Trophoblast cell (in vitro differentiated cells and primary cell): ENCODE measurements at regions not wholly inside any gene's neighbourhood (a gene's known extent, or its start where the extent isn't known, plus 50 kb on each side); places are given as distances from the start of the nearest gene placed in this dataset.

Experiments used
- DNase-seq, 2 donors: peaks; one replicate each; pipeline ENCODE4 v3.0.0-alpha.2; 2016
- H2AFZ ChIP-seq: 2 replicates; pipeline ENCODE4 v1.6.1; 2013; ENCODE audit warnings: low read length, moderate library complexity, mild to moderate bottlenecking; ENCODE audit not compliant: insufficient read depth, poor library complexity
- H2AK5ac ChIP-seq: 2 replicates; pipeline ENCODE4 v1.6.1; 2013; ENCODE audit warnings: mild to moderate bottlenecking, low read length
- H2BK120ac ChIP-seq: 2 replicates; pipeline ENCODE4 v1.6.1; 2013; ENCODE audit warnings: low read length, mild to moderate bottlenecking, moderate library complexity; ENCODE audit not compliant: insufficient read depth, poor library complexity
- H2BK12ac ChIP-seq: 2 replicates; pipeline ENCODE4 v1.6.1; 2013; ENCODE audit warnings: mild to moderate bottlenecking, low read length, moderate library complexity
- H2BK5ac ChIP-seq: 2 replicates; pipeline ENCODE4 v1.6.1; 2013; ENCODE audit warnings: low read length, low read depth, moderate library complexity, mild to moderate bottlenecking; ENCODE audit not compliant: poor library complexity
- H3K14ac ChIP-seq: 2 replicates; pipeline ENCODE4 v1.6.1; 2013; ENCODE audit warnings: mild to moderate bottlenecking, low read length
- H3K18ac ChIP-seq: 2 replicates; pipeline ENCODE4 v1.6.1; 2013; ENCODE audit warnings: mild to moderate bottlenecking, low read length
- H3K23ac ChIP-seq: 2 replicates; pipeline ENCODE4 v1.6.1; 2013; ENCODE audit warnings: low read length
- H3K27ac ChIP-seq: 2 replicates; pipeline ENCODE4 v1.5.1; 2013; ENCODE audit warnings: low read depth, mild to moderate bottlenecking, inconsistent platforms, low read length, moderate library complexity
- H3K27me3 ChIP-seq: 2 replicates; pipeline ENCODE4 v1.6.1; 2013; ENCODE audit warnings: inconsistent platforms, mild to moderate bottlenecking, low read length, moderate library complexity; ENCODE audit not compliant: insufficient read depth
- H3K36me3 ChIP-seq, 2 experiments: 1 replicate in 1 of 2; 2 replicates in 1 of 2; pipeline ENCODE4 v1.6.1; 2013; ENCODE audit warnings: low read length in 2 of 2, mild to moderate bottlenecking in 2 of 2, moderate library complexity in 1 of 2; ENCODE audit not compliant: insufficient read depth in 2 of 2, control insufficient read depth in 1 of 2
- H3K4ac ChIP-seq: 2 replicates; pipeline ENCODE4 v1.6.1; 2013; ENCODE audit warnings: low read depth, mild to moderate bottlenecking, low read length, moderate library complexity
- H3K4me1 ChIP-seq, 2 experiments: 1 replicate in 1 of 2; 2 replicates in 1 of 2; pipeline ENCODE4 v1.6.1; 2013; ENCODE audit warnings: low read length in 2 of 2, mild to moderate bottlenecking in 2 of 2, moderate library complexity in 1 of 2; ENCODE audit not compliant: insufficient read depth in 2 of 2, control insufficient read depth in 1 of 2
- H3K4me2 ChIP-seq: 2 replicates; pipeline ENCODE4 v1.6.1; 2013; ENCODE audit warnings: inconsistent platforms, mild to moderate bottlenecking, low read length, moderate library complexity
- H3K4me3 ChIP-seq: 2 replicates; pipeline ENCODE4 v1.5.1; 2013; ENCODE audit warnings: mild to moderate bottlenecking, low read depth, low read length, inconsistent platforms
- H3K79me1 ChIP-seq: one replicate; pipeline ENCODE4 v1.6.1; 2013; ENCODE audit warnings: low read length
- H3K79me2 ChIP-seq: 2 replicates; pipeline ENCODE4 v1.6.1; 2013; ENCODE audit warnings: low read length, mild to moderate bottlenecking; ENCODE audit not compliant: control insufficient read depth, insufficient read depth, poor library complexity
- H3K9ac ChIP-seq: 2 replicates; pipeline ENCODE4 v1.6.1; 2013; ENCODE audit warnings: mild to moderate bottlenecking, low read length
- H3K9me3 ChIP-seq: 2 replicates; pipeline ENCODE4 v1.6.1; 2013; ENCODE audit warnings: low read depth, mild to moderate bottlenecking, control low read depth, inconsistent platforms, low read length; ENCODE audit not compliant: insufficient read depth
- H4K12ac ChIP-seq: 2 replicates; pipeline ENCODE4 v1.6.1; 2013; ENCODE audit warnings: low read depth, mild to moderate bottlenecking, low read length, moderate library complexity
- H4K8ac ChIP-seq: 2 replicates; pipeline ENCODE4 v1.6.1; 2013; ENCODE audit warnings: low read depth, mild to moderate bottlenecking, low read length, moderate library complexity
- H4K91ac ChIP-seq: one replicate; pipeline ENCODE4 v1.6.1; 2013; ENCODE audit warnings: low read depth, mild to moderate bottlenecking, low read length, moderate library complexity
- WGBS: extraction: QIAGEN DNeasy Blood & Tissue Kit; methylation state at CpG from one replicate; pipeline ENCODE4 v1.1.7; 2013; ENCODE audit warnings: missing lambda C conversion rate; ENCODE audit not compliant: insufficient read length, insufficient coverage; ENCODE audit errors: extremely low coverage; 5-methylcytosine and 5-hydroxymethylcytosine counted together

GRCh38 chr13:73987618-73988017, 146.6 kb downstream of the KLF12 start:
- no peak overlapping the region for H3K4me3 ChIP-seq
- no peak overlapping the region for H2AFZ ChIP-seq
- no peak overlapping the region for H3K4me2 ChIP-seq
- H2BK12ac ChIP-seq: no peak overlapping the region
- no peak overlapping the region for H2BK120ac ChIP-seq
- no peak for DNase-seq
- no peak overlapping the region for H4K8ac ChIP-seq
- H3K14ac ChIP-seq: no peak overlapping the region
- H4K91ac ChIP-seq: no peak overlapping the region
- H3K9ac ChIP-seq: no peak overlapping the region
- H3K4me1 ChIP-seq: no peaks in the 10 kb centered on the region
- no peak overlapping the region for H3K23ac ChIP-seq
- H3K18ac ChIP-seq: no peak overlapping the region
- no peak overlapping the region for H2BK5ac ChIP-seq
- H3K79me1 ChIP-seq: no peaks in the 10 kb centered on the region
- no peak overlapping the region for H3K27ac ChIP-seq
- H3K27me3 ChIP-seq: no peaks in the 10 kb centered on the region
- no peaks in the 10 kb centered on the region for H3K9me3 ChIP-seq
- no peaks in the 10 kb centered on the region for H3K36me3 ChIP-seq
- H3K79me2 ChIP-seq: no peaks in the 10 kb centered on the region
- no peak overlapping the region for H2AK5ac ChIP-seq
- no peak overlapping the region for H3K4ac ChIP-seq
- no CpG with 5 or more reads among the region's 1 CpG for WGBS
- H4K12ac ChIP-seq: no peak overlapping the region

GRCh38 chr13:73985783-73986182, 148.4 kb downstream of the KLF12 start:
- no peak overlapping the region for H2BK5ac ChIP-seq
- no peaks in the 10 kb centered on the region for H3K9me3 ChIP-seq
- H2BK12ac ChIP-seq: no peak overlapping the region
- no peak overlapping the region for H4K8ac ChIP-seq
- H3K36me3 ChIP-seq: no peaks in the 10 kb centered on the region
- H3K18ac ChIP-seq: no peak overlapping the region
- no peak overlapping the region for H3K23ac ChIP-seq
- WGBS: no CpG with 5 or more reads among the region's 3 CpGs
- H3K27ac ChIP-seq: no peak overlapping the region
- no peak overlapping the region for H3K4me3 ChIP-seq
- H2AK5ac ChIP-seq: no peak overlapping the region
- no peak overlapping the region for H4K12ac ChIP-seq
- no peak overlapping the region for H3K9ac ChIP-seq
- H3K79me1 ChIP-seq: no peaks in the 10 kb centered on the region
- no peak overlapping the region for H3K4ac ChIP-seq
- no peak for DNase-seq
- no peak overlapping the region for H4K91ac ChIP-seq
- no peak overlapping the region for H3K14ac ChIP-seq
- no peak overlapping the region for H3K4me2 ChIP-seq
- no peaks in the 10 kb centered on the region for H3K79me2 ChIP-seq
- H2BK120ac ChIP-seq: no peak overlapping the region
- no peak overlapping the region for H2AFZ ChIP-seq
- H3K4me1 ChIP-seq: no peaks in the 10 kb centered on the region
- H3K27me3 ChIP-seq: no peaks in the 10 kb centered on the region

GRCh38 chr13:73984949-73985691, 149.1 kb downstream of the KLF12 start:
- Histone ChIP-seq H3K23ac (no peak overlapping the region), H3K27me3 (no peaks in the 10 kb centered on the region), H3K79me2 (no peaks in the 10 kb centered on the region), H2BK120ac (no peak overlapping the region), H3K36me3 (no peaks in the 10 kb centered on the region), H3K4ac (no peak overlapping the region), H3K79me1 (no peaks in the 10 kb centered on the region), H2BK12ac (no peak overlapping the region), H4K8ac (no peak overlapping the region), H3K4me3 (peak overlapping the region; percentile 16), H4K91ac (no peak overlapping the region), H3K14ac (no peak overlapping the region), H2BK5ac (no peak overlapping the region), H3K9me3 (no peaks in the 10 kb centered on the region), H3K4me1 (no peaks in the 10 kb centered on the region), H3K4me2 (no peak overlapping the region), H3K18ac (no peak overlapping the region), H2AFZ (no peak overlapping the region), H3K27ac (no peak overlapping the region), H3K9ac (no peak overlapping the region), H2AK5ac (no peak overlapping the region), H4K12ac (no peak overlapping the region)
- no CpG with 5 or more reads among the region's 11 CpGs for WGBS
- DNase-seq: no peak

- no peak overlapping the region for H2BK12ac ChIP-seq
- no CpG with 5 or more reads among the region's 11 CpGs for WGBS
- no peaks in the 10 kb centered on the region for H3K79me2 ChIP-seq
- H3K36me3 ChIP-seq: no peaks in the 10 kb centered on the region
- no peak overlapping the region for H2AFZ ChIP-seq
- H3K23ac ChIP-seq: no peak overlapping the region
- DNase-seq: no peak
- no peaks in the 10 kb centered on the region for H3K27me3 ChIP-seq
- no peaks in the 10 kb centered on the region for H3K9me3 ChIP-seq
- no peaks in the 10 kb centered on the region for H3K4me1 ChIP-seq
- no peak overlapping the region for H4K8ac ChIP-seq
- H3K4ac ChIP-seq: no peak overlapping the region
- H3K4me2 ChIP-seq: no peak overlapping the region
- no peak overlapping the region for H2BK5ac ChIP-seq
- no peak overlapping the region for H3K18ac ChIP-seq
- H3K14ac ChIP-seq: no peak overlapping the region
- H3K27ac ChIP-seq: no peak overlapping the region
- no peak overlapping the region for H4K12ac ChIP-seq
- H3K4me3 ChIP-seq: no peak overlapping the region
- H3K9ac ChIP-seq: no peak overlapping the region
- no peak overlapping the region for H2AK5ac ChIP-seq
- no peak overlapping the region for H2BK120ac ChIP-seq
- H3K79me1 ChIP-seq: no peaks in the 10 kb centered on the region
- H4K91ac ChIP-seq: no peak overlapping the region
Measured at GRCh38 chr13:73984201-73984600, 150.0 kb downstream of the KLF12 start.
